GM23338 (cell line): ENCODE measurements at regions not wholly inside any gene's neighbourhood (a gene's known extent, or its start where the extent isn't known, plus 50 kb on each side); places are given as distances from the start of the nearest gene placed in this dataset.

Experiments
- ATAC-seq: fragments of 200-7000 bp; cut with Tn5 transposase; 3 replicates; pipeline ENCODE4 v1.9.1; 2020
- DNase-seq: peaks from one replicate; pipeline ENCODE4 v3.0.0-alpha.2; 2015; ENCODE audit warnings: low spot score
- H2AFZ ChIP-seq: fragments of 200-600 bp; sonication (generic); 2 replicates; pipeline ENCODE4 v1.8.0; 2016; ENCODE audit warnings: antibody characterized with exemption, mild to moderate bottlenecking, moderate library complexity
- H3F3A ChIP-seq: fragments of 200-600 bp; sonication (generic); replicated peaks from 2 replicates; pipeline ENCODE4 v1.8.0; 2017; ENCODE audit warnings: antibody characterized with exemption, mixed run types, low read depth
- H3K27ac ChIP-seq: fragments of 200-600 bp; sonication (generic); 2 replicates; pipeline ENCODE4 v1.6.1; 2016; ENCODE audit warnings: low read depth
- H3K27me3 ChIP-seq: fragments of 200-600 bp; sonication (generic); 2 replicates; pipeline ENCODE4 v1.8.0; 2016; ENCODE audit warnings: mild to moderate bottlenecking, mixed run types, moderate library complexity; ENCODE audit not compliant: insufficient read depth
- H3K36me3 ChIP-seq: fragments of 200-600 bp; sonication (generic); 2 replicates; pipeline ENCODE4 v1.8.0; 2016; ENCODE audit warnings: mild to moderate bottlenecking; ENCODE audit not compliant: insufficient read depth
- H3K4me1 ChIP-seq: fragments of 200-600 bp; sonication (generic); 2 replicates; pipeline ENCODE4 v1.8.0; 2016; ENCODE audit warnings: mild to moderate bottlenecking, moderate library complexity; ENCODE audit not compliant: insufficient read depth
- H3K4me2 ChIP-seq: fragments of 200-600 bp; sonication (generic); 2 replicates; pipeline ENCODE4 v1.7.1; 2017; ENCODE audit warnings: mixed run types
- H3K4me3 ChIP-seq: fragments of 200-600 bp; sonication (generic); 2 replicates; pipeline ENCODE4 v1.6.1; 2016; ENCODE audit warnings: mixed run types
- H3K79me2 ChIP-seq: fragments of 200-600 bp; sonication (generic); replicated peaks from 2 replicates; pipeline ENCODE4 v1.8.0; 2017; ENCODE audit warnings: mild to moderate bottlenecking; ENCODE audit not compliant: insufficient read depth
- H3K9me2 ChIP-seq: fragments of 200-600 bp; sonication (generic); 2 replicates; pipeline ENCODE4 v1.8.0; 2017; ENCODE audit not compliant: insufficient read depth
- H4K20me1 ChIP-seq: fragments of 200-600 bp; sonication (generic); replicated peaks from 2 replicates; pipeline ENCODE4 v1.8.0; 2017; ENCODE audit warnings: mild to moderate bottlenecking; ENCODE audit not compliant: insufficient read depth
- H3K27ac Mint-ChIP-seq: 2 replicates; pipeline ENCODE4 v1.8.0; 2020; ENCODE audit warnings: inconsistent platforms, mild to moderate bottlenecking, moderate library complexity, mixed read lengths
- H3K27me3 Mint-ChIP-seq: 3 replicates; pipeline ENCODE4 v1.8.0; 2022; ENCODE audit warnings: low read depth, mild to moderate bottlenecking, moderate library complexity, mixed read lengths, inconsistent platforms; ENCODE audit not compliant: insufficient read depth, poor library complexity
- H3K36me3 Mint-ChIP-seq: 3 replicates; pipeline ENCODE4 v1.8.0; 2021; ENCODE audit warnings: low read depth, mild to moderate bottlenecking, inconsistent platforms, moderate library complexity, mixed read lengths
- H3K4me1 Mint-ChIP-seq: 3 replicates; pipeline ENCODE4 v1.8.0; 2020; ENCODE audit warnings: mild to moderate bottlenecking, inconsistent platforms, mixed read lengths
- H3K4me3 Mint-ChIP-seq: 3 replicates; pipeline ENCODE4 v1.8.0; 2021; ENCODE audit warnings: moderate library complexity, mild to moderate bottlenecking, inconsistent platforms, mixed read lengths
- H3K9me3 Mint-ChIP-seq: 3 replicates; pipeline ENCODE4 v1.8.0; 2020; ENCODE audit warnings: moderate library complexity, mild to moderate bottlenecking, inconsistent platforms, mixed read lengths
- CREB1 ChIP-seq: fragments of 250-450 bp; sonication (Bioruptor Pico); IDR thresholded peaks from 2 replicates; pipeline ENCODE4 v1.5.0; 2020; ENCODE audit warnings: low read depth, mild to moderate bottlenecking, moderate library complexity
- CTCF ChIP-seq, 2 experiments: fragments of 200-600 bp in 1 of 2; sonication (generic) in 1 of 2; conservative IDR thresholded peaks; 2 replicates each; pipeline versions ENCODE4 v1.5.1 to v1.6.1; 2016 to 2017; ENCODE audit warnings: antibody characterized with exemption in 2 of 2, low read depth in 2 of 2, mild to moderate bottlenecking in 2 of 2, moderate library complexity in 1 of 2
- ETS1 ChIP-seq: IDR thresholded peaks from 2 replicates; pipeline ENCODE4 v1.6.1; 2016; ENCODE audit warnings: antibody characterized with exemption
- EZH2 ChIP-seq: fragments of 200-600 bp; sonication (generic); IDR thresholded peaks from one replicate; pipeline ENCODE4 v1.8.0; 2017; ENCODE audit warnings: antibody characterized with exemption, mild to moderate bottlenecking, low read depth; ENCODE audit not compliant: unreplicated experiment
- EZH2phosphoT487 ChIP-seq: fragments of 200-600 bp; sonication (generic); IDR thresholded peaks from one replicate; pipeline ENCODE4 v1.8.1; 2018; ENCODE audit warnings: antibody characterized with exemption; ENCODE audit not compliant: unreplicated experiment
- JUNB ChIP-seq: IDR thresholded peaks from one replicate; pipeline ENCODE4 v1.6.1; 2016; ENCODE audit warnings: antibody characterized with exemption; ENCODE audit not compliant: unreplicated experiment
- NANOG ChIP-seq: IDR thresholded peaks from 2 replicates; pipeline ENCODE4 v1.6.1; 2016; ENCODE audit warnings: antibody characterized with exemption, borderline replicate concordance
- POLR2AphosphoS5 ChIP-seq: IDR thresholded peaks from 2 replicates; pipeline ENCODE4 v1.6.1; 2016; ENCODE audit warnings: antibody characterized with exemption, low read depth
- REST ChIP-seq: IDR thresholded peaks from one replicate; pipeline ENCODE4 v1.6.1; 2018; ENCODE audit warnings: antibody characterized with exemption; ENCODE audit not compliant: unreplicated experiment
- STAT1 ChIP-seq: IDR thresholded peaks from one replicate; pipeline ENCODE4 v1.6.1; 2016; ENCODE audit warnings: antibody characterized with exemption; ENCODE audit not compliant: unreplicated experiment
- ZNF114 ChIP-seq: fragments of 250-450 bp; sonication (Bioruptor Pico); IDR thresholded peaks from 2 replicates; pipeline ENCODE4 v1.5.0; 2020; ENCODE audit warnings: mild to moderate bottlenecking, moderate library complexity
- ZNF331 ChIP-seq: fragments of 250-450 bp; sonication (Bioruptor Pico); IDR thresholded peaks from 2 replicates; pipeline ENCODE4 v1.5.0; 2020; ENCODE audit warnings: low read depth, mild to moderate bottlenecking, moderate library complexity
- ZNF462 ChIP-seq: fragments of 250-450 bp; sonication (Bioruptor Pico); IDR thresholded peaks from 2 replicates; pipeline ENCODE4 v1.5.0; 2020; ENCODE audit warnings: mild to moderate bottlenecking, moderate library complexity

GRCh38 chr12:60014436-60014835, 418.6 kb downstream of the SLC16A7 start:
- Histone ChIP-seq H2AFZ (no peak overlapping the region; the same call in 1 of the 2 replicates), H3K4me1 (no peaks in the 10 kb centered on the region), H3K4me3 (no peak overlapping the region), H3K27ac (no peak overlapping the region), H3F3A (no peaks in the 10 kb centered on the region), H3K9me2 (no peaks in the 10 kb centered on the region; the same call in 1 of the 2 replicates), H4K20me1 (no peaks in the 10 kb centered on the region), H3K4me2 (no peak overlapping the region), H3K36me3 (no peaks in the 10 kb centered on the region), H3K27me3 (no peaks in the 10 kb centered on the region), H3K79me2 (no peaks in the 10 kb centered on the region)
- Mint-ChIP-seq H3K4me3 (no peak overlapping the region), H3K4me1 (no peaks in the 10 kb centered on the region), H3K27ac (no peak overlapping the region), H3K36me3 (no peaks in the 10 kb centered on the region), H3K9me3 (no peaks in the 10 kb centered on the region), H3K27me3 (no peaks in the 10 kb centered on the region)
- ATAC-seq: no peak
- TF ChIP-seq ZNF331 (CRISPR knock-in tag) (no peak), POLR2AphosphoS5 (no peak), JUNB (no peak), EZH2phosphoT487 (no peak), CTCF (conservative IDR thresholded peaks at IDR 0.05; ENCODE audit: low read depth in 2 of 2) (no peak), NANOG (no peak), REST (no peak), STAT1 (no peak), ETS1 (no peak), ZNF462 (CRISPR knock-in tag) (no peak), ZNF114 (CRISPR knock-in tag) (no peak), EZH2 (no peak), CREB1 (CRISPR knock-in tag) (no peak)
- DNase-seq: no peak
